GM19023 (cell line): ENCODE measurements at regions not wholly inside any gene's neighbourhood (a gene's known extent, or its start where the extent isn't known, plus 50 kb on each side); places are given as distances from the start of the nearest gene placed in this dataset.
"Not testable (repeated sequence)": the region's sequence is repeated elsewhere in the genome, so short reads cannot be mapped to it uniquely, and the experiment has no call there.

Experiments
- ATAC-seq: cut with Tn5 transposase; IDR thresholded peaks from one replicate; pipeline ENCODE4 v1.9.1; 2021; ENCODE audit warnings: mild to moderate bottlenecking, moderate library complexity; ENCODE audit not compliant: unreplicated experiment

GRCh38 chr3:24683633-24684384 is 189.2 kb upstream of the THRB start:
- no peak for ATAC-seq

DNA sequence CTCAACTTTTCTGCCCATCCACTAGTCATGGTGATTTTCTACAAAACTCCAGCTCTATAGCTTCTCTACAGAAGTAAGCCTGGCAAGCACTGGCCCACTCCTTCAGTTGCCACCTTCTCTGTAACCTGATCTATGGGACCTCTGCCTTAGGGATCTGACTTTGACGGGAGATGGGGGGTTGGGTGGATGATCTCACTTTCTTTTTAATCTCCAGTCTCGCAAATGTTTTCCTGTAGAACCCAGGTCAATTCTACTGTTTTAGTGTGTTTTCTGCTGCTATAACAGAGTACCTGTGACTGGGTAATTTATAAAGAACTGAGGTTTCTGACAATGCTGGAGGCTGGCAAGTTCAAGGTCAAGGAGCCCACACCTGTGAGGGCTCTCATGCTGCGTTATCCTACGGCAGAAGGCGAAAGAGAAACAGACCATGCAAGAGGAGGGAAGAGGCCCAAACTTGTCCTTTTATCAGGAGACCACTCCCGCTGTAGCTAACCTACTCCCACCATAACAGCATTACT is 189.9 kb upstream of the THRB start:
- no peak for ATAC-seq

DNA sequence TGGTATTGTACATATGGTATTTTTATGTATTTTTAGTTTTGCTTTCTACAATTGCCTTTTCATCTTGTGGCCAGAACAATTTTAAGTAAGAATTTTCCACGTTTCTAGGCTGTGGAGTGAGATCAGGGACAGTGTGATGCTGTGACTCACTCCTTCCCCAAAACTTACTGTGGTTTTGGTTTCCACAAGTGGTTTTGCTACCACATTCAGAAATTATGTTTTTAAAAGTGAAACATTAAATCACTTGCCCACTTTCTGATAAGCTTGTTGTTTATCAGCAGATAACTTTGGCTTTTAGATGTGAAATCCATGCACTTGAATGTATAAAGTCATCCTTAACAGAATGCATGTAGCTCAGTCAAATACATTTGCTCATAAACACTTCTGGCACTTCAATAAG is 192.2 kb upstream of the THRB start:
- no peak for ATAC-seq

GRCh38 chr3:24687671-24688070 is 193.0 kb upstream of the THRB start:
- ATAC-seq = no peak

- no peak for ATAC-seq
These were observed 193.9 kb upstream of the THRB start for GRCh38 chr3:24688446-24689148.

DNA sequence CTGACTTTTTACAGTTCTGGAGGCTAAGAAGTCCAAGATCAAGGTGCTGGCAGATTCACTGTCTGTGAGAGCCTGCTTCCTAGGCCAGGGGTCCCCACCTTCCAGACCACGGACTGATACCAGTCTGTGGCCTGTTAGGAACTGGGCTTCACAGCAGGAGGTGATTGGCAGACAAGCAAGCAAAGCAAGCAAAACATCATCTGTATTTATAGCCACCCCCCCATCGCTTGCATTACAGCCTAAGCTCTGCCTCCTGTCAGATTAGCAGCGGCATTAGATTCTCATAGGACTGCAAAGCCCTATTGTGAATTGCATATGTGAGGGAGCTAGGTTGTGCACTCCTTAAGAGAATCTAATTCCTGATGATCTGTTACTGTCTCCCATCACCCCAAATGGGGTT is 194.7 kb upstream of the THRB start:
- no peak for ATAC-seq

GRCh38 chr3:24690777-24691176 is 196.1 kb upstream of the THRB start:
- ATAC-seq = no peak

- not testable (repeated sequence) for ATAC-seq
These were observed 204.4 kb upstream of the THRB start for GRCh38 chr3:24699078-24699477.

- no peak for ATAC-seq
These were observed 209.8 kb upstream of the THRB start for GRCh38 chr3:24704496-24704895.

GRCh38 chr3:24707936-24708335 is 213.3 kb upstream of the THRB start:
- ATAC-seq = no peak

DNA sequence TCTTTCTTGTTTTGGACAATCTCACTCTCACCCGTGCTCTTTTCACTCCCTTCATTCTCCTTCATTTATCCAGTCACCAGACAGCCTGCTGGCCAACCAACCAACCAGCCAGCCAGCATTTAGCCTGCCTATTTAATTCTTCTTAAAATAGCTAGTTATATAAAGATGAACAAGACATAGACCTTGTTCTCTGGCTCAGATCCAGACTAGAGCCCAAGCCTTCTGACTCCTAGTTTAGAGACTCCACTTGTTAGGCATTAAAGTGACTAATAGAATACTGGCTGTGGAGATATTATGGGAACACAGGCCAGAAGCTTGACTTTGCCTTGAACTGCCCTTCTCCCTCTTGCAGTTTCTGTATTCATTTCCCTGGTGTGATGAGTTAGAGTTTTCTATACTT is 215.3 kb upstream of the THRB start:
- ATAC-seq = no peak

GRCh38 chr3:24713516-24713915 is 218.9 kb upstream of the THRB start:
- ATAC-seq = no peak

GRCh38 chr3:24714436-24714835 is 219.8 kb upstream of the THRB start:
- no peak for ATAC-seq

DNA sequence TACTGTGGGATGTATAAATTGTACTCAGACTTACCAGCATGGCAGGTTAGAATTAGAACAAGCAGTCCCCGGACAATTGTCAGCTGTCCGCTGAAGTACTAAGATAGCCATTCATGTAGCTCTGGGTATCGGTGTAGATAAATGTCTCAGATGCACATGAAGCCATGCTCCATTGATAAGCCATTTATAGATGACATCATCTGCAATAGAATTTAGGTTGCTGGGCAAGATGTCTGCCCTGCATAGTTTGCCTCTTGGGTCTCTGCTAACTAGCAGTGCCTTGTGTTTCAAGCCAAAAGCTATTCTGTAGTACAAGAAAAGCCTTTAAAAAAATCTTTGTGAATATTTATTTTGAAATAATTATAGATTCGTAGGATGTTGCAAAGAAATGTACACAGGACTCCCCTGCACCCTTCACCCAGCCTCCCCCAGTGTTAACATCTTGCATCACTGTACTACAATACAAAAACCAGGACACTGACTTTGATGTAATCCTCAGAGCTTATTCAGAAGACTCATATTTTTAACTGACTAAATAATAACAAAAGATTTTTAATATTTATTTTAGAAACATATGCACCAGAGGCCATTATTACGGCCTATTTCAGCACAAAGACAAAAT is 220.6 kb upstream of the THRB start:
- ATAC-seq = no peak

- ATAC-seq = no peak
These were observed 227.4 kb upstream of the THRB start for GRCh38 chr3:24722087-24722486.

- ATAC-seq = no peak
These were observed 231.0 kb upstream of the THRB start for GRCh38 chr3:24725514-24726255.

DNA sequence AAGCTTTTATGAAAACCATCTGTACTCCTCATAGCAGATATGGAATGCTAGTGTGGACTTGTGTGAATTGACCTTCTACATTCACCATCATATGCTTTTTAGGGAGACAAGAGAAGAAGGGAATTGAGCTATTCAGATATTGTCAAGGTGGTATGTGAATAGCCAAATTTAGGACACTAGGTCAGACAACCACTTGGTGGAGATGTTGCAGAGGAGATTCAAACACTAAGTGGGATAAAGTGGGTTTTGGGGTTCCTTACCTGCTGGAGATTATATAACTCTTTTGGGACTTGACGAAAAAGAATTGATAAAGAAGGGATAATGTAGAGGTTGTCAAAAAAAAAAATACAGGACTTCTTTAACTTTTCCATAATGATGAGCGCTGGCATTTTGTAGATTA is 231.8 kb upstream of the THRB start:
- no peak for ATAC-seq

- ATAC-seq = no peak
These were observed 235.5 kb upstream of the THRB start for GRCh38 chr3:24730173-24730572.

DNA sequence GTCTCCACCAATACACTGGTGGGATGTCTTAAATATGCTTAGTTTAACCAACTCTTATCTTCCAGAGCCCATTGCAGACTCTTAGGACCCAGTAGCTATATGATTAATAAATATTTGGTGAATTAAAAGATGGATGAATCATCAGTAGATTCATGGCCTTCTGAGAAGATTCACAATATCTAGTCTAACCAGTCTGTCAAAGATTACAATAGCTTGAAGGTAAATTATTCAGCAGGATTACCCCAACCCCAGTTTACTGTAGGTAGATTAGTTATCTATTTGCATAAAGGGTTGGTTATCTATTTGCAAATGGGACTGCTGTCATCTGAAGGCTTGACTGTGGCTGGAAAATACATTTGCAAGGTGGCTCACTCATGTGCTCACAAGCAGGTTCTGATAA is 239.4 kb upstream of the THRB start:
- no peak for ATAC-seq

- ATAC-seq = no peak
These were observed 242.1 kb upstream of the THRB start for GRCh38 chr3:24736701-24737100.

DNA sequence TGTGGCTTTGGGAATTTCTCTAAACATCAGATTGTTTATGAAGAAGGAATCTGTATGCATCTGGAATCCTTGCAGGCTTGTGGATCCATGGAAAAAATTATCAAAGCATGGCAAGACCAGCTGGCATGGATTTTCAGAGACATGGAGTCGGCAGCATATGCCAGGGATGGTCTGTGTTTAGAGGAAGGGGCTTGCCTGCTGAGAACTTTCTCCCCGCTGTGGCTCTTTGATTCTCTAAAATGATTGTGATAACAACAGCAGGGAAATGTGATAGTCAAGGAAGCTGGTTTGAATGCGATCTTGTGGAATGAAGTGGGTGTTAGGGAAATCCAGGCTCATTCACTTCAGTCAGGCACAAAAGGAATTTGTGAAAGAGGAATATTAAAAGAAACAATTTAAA is 245.7 kb upstream of the THRB start:
- no peak for ATAC-seq
